HCT116 (cell line): ENCODE measurements at regions not wholly inside any gene's neighbourhood (a gene's known extent, or its start where the extent isn't known, plus 50 kb on each side); places are given as distances from the start of the nearest gene placed in this dataset.

Source experiments
- ATAC-seq: fragments of 200-7000 bp; cut with Tn5 transposase; 2 replicates; pipeline ENCODE4 v1.9.1; 2020; ENCODE audit warnings: mild to moderate bottlenecking, moderate library complexity
- BruUV-seq: library from RNA; stranded (reverse); fragments of 400-500 nt; replicated peaks from 2 replicates; lab custom pipeline; 2021; lab: Mats Ljungman, UMichigan
- CTCF ChIA-PET: fragments of 300-600 bp; sonication (Branson Sonifier 250); formaldehyde crosslinking; loops from one replicate; lab custom pipeline; 2021; ENCODE audit warnings: antibody characterized with exemption; lab: Charles Lee
- POLR2A ChIA-PET: fragments of 300-600, 350-600 bp; sonication (Branson Sonifier 250); formaldehyde crosslinking; loops from one replicate; lab custom pipeline; 2021; ENCODE audit warnings: antibody characterized with exemption; lab: Charles Lee
- RAD21 ChIA-PET, 2 experiments: fragments of 300-600 bp; sonication (Branson Sonifier 250); formaldehyde crosslinking; loops; one replicate each; lab custom pipeline; 2023; ENCODE audit warnings: low total read pairs in 2 of 2; ENCODE audit not compliant: uncharacterized antibody in 2 of 2, unreplicated experiment in 2 of 2, low non-redundant PET in 1 of 2; lab: Charles Lee
- DNase-seq: peaks from one replicate; pipeline ENCODE4 v3.0.0-alpha.2; 2010; ENCODE audit warnings: low read depth, low spot score
- H2AFZ ChIP-seq: fragments of 200-600 bp; shearing (Covaris generic), sonication (generic); 2 replicates; pipeline ENCODE4 v1.6.1; 2017; ENCODE audit warnings: low read depth, mixed run types, mixed read lengths, antibody characterized with exemption, low read length; ENCODE audit not compliant: poor library complexity, severe bottlenecking
- H3K27ac ChIP-seq: 2 replicates; pipeline ENCODE4 v1.5.1; 2012; ENCODE audit warnings: low read depth, low read length
- H3K27me3 ChIP-seq: fragments of 200-600 bp; sonication (generic); 2 replicates; pipeline ENCODE4 v1.6.1; 2016; ENCODE audit warnings: mixed run types, low read length, mixed read lengths; ENCODE audit not compliant: insufficient read depth
- H3K36me3 ChIP-seq, 2 experiments: fragments of 200-500 bp in 1 of 2; fragments of 200-600 bp in 1 of 2; sonication (Bioruptor generic) in 1 of 2; sonication (generic) in 1 of 2; 2 replicates each; pipeline versions ENCODE4 v1.5.1 to v1.6.1; 2014 to 2016; ENCODE audit warnings: low read length in 2 of 2, inconsistent platforms in 1 of 2, mixed read lengths in 1 of 2, mixed run types in 1 of 2; ENCODE audit not compliant: insufficient read depth in 2 of 2, control insufficient read depth in 1 of 2
- H3K4me1 ChIP-seq, 2 experiments: fragments of 200-600 bp in 1 of 2; sonication (generic) in 1 of 2; 2 replicates each; pipeline versions ENCODE4 v1.5.1 to v1.6.1; 2012 to 2017; ENCODE audit warnings: low read length in 2 of 2, inconsistent platforms in 1 of 2, mild to moderate bottlenecking in 1 of 2, mixed read lengths in 1 of 2, mixed run types in 1 of 2, moderate library complexity in 1 of 2; ENCODE audit not compliant: insufficient read depth in 2 of 2, control insufficient read depth in 1 of 2
- H3K4me2 ChIP-seq: fragments of 200-600 bp; sonication (generic); 2 replicates; pipeline ENCODE4 v1.6.1; 2017; ENCODE audit warnings: mixed run types, low read length, mixed read lengths
- H3K4me3 ChIP-seq, 2 experiments: fragments of 200-600 bp in 1 of 2; sonication (generic) in 1 of 2; replicated peaks in 1 of 2; 2 replicates each; pipeline ENCODE4 v1.5.1; 2011 to 2016; ENCODE audit warnings: low read length in 2 of 2, control low read depth in 1 of 2, low read depth in 1 of 2, mild to moderate bottlenecking in 1 of 2, mixed read lengths in 1 of 2, mixed run types in 1 of 2
- H3K79me2 ChIP-seq: fragments of 200-600 bp; sonication (generic); 2 replicates; pipeline ENCODE4 v1.6.1; 2017; ENCODE audit warnings: mild to moderate bottlenecking, mixed run types, low read length, moderate library complexity, mixed read lengths; ENCODE audit not compliant: insufficient read depth
- H3K9ac ChIP-seq: fragments of 200-600 bp; sonication (generic); 2 replicates; pipeline ENCODE4 v1.6.1; 2016; ENCODE audit warnings: low read length, mixed read lengths
- H3K9me2 ChIP-seq: fragments of 200-600 bp; sonication (generic), shearing (Covaris generic); 2 replicates; pipeline ENCODE4 v1.6.1; 2017; ENCODE audit warnings: mixed run types, mild to moderate bottlenecking, moderate library complexity; ENCODE audit not compliant: insufficient read depth
- H3K9me3 ChIP-seq, 2 experiments: fragments of 200-500 bp in 1 of 2; fragments of 200-600 bp in 1 of 2; sonication (Bioruptor generic) in 1 of 2; sonication (generic) in 1 of 2; 2 replicates each; pipeline ENCODE4 v1.6.1; 2014 to 2017; ENCODE audit warnings: low read length in 2 of 2, mixed read lengths in 2 of 2, inconsistent platforms in 1 of 2, low read depth in 1 of 2, mild to moderate bottlenecking in 1 of 2, mixed run types in 1 of 2, moderate library complexity in 1 of 2; ENCODE audit not compliant: control insufficient read depth in 1 of 2, insufficient read depth in 1 of 2
- H4K20me1 ChIP-seq: fragments of 200-600 bp; sonication (generic), shearing (Covaris generic); 2 replicates; pipeline ENCODE4 v1.6.1; 2017; ENCODE audit warnings: mixed run types, mild to moderate bottlenecking, moderate library complexity; ENCODE audit not compliant: insufficient read depth
- EZH2 ChIP-seq: fragments of 200-600 bp; sonication (generic); IDR thresholded peaks from 2 replicates; pipeline ENCODE4 v1.6.1; 2017; ENCODE audit warnings: antibody characterized with exemption, mixed run types
- JUND ChIP-seq: IDR thresholded peaks from 2 replicates; pipeline ENCODE4 v1.6.1; 2012
- POLR2A ChIP-seq: IDR thresholded peaks from 2 replicates; pipeline ENCODE4 v1.7.0; 2011; ENCODE audit warnings: borderline replicate concordance; ENCODE audit not compliant: insufficient read depth, insufficient read length; ENCODE audit errors: extremely low read depth
- SP1 ChIP-seq: IDR thresholded peaks from 2 replicates; pipeline ENCODE4 v1.6.1; 2012; ENCODE audit warnings: low read depth
- SRF ChIP-seq: IDR thresholded peaks from 2 replicates; pipeline ENCODE4 v1.6.1; 2012; ENCODE audit warnings: low read depth
- YY1 ChIP-seq: IDR thresholded peaks from 2 replicates; pipeline ENCODE4 v1.6.1; 2011; ENCODE audit warnings: low read length, low read depth, moderate library complexity, mild to moderate bottlenecking; ENCODE audit not compliant: insufficient replicate concordance; ENCODE audit errors: extremely low read depth
- ZBTB33 ChIP-seq: IDR thresholded peaks from 2 replicates; pipeline ENCODE4 v1.6.1; 2011; ENCODE audit warnings: mild to moderate bottlenecking, low read length, moderate library complexity; ENCODE audit not compliant: insufficient replicate concordance; ENCODE audit errors: extremely low read depth
- ZNF274 ChIP-seq: fragments of 200-500 bp; sonication (Bioruptor generic); IDR thresholded peaks from 2 replicates; pipeline ENCODE4 v1.6.1; 2014; ENCODE audit warnings: mild to moderate bottlenecking, low read depth, low read length, inconsistent platforms
- intact Hi-C: fragments of 100-400 bp; cut with micrococcal nuclease; formaldehyde crosslinking; loops from 2 replicates; pipeline ENCODE4 v1.10.0; 2022
- TF ChIP-seq, protein P1 (sequence below): IDR thresholded peaks from 2 replicates; pipeline ENCODE4 v1.6.1; 2012

DNA sequence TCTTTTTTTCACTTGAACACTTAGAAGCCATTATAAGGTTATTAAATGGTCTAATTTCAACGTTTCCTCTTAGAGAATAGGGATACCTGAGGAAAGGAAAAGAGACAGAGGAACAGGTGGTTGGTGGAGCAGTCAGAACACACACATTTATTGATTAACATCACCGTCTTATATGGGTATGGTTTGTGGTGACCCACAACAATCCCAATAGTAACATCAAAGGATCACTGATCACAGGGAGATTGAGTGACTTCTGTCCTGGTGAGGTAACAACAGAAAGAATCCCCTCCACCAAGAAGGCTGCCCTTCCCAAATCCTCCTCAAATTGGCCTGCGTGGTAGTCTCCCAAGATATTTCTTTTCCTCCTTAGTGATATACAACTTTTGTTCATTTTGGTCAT, 474.0 kb downstream of the PLPP3 start:
- Histone ChIP-seq H3K9me2 (no peaks in the 10 kb centered on the region), H3K4me3 (no peak overlapping the region), H4K20me1 (no peaks in the 10 kb centered on the region), H3K4me1 (no peaks in the 10 kb centered on the region), H3K36me3 (no peaks in the 10 kb centered on the region), H3K79me2 (no peaks in the 10 kb centered on the region), H2AFZ (no peak overlapping the region), H3K27ac (no peak overlapping the region), H3K27me3 (no peaks in the 10 kb centered on the region), H3K4me2 (no peak overlapping the region), H3K9ac (no peak overlapping the region), H3K9me3 (no peaks in the 10 kb centered on the region)
- no TSS peak for BruUV-seq
- ChIA-PET RAD21 (no interaction called here), CTCF (no interaction called here), POLR2A (no interaction called here)
- intact Hi-C loops = no loop called here
- TF ChIP-seq, protein P1, sequence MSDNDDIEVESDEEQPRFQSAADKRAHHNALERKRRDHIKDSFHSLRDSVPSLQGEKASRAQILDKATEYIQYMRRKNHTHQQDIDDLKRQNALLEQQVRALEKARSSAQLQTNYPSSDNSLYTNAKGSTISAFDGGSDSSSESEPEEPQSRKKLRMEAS = no peak
- TF ChIP-seq JUND (no peak), EZH2 (no peak), ZNF274 (no peak), POLR2A (no peak), SP1 (no peak), SRF (no peak), ZBTB33 (no peak)
- DNase-seq = no peak
- no peak for ATAC-seq

DNA sequence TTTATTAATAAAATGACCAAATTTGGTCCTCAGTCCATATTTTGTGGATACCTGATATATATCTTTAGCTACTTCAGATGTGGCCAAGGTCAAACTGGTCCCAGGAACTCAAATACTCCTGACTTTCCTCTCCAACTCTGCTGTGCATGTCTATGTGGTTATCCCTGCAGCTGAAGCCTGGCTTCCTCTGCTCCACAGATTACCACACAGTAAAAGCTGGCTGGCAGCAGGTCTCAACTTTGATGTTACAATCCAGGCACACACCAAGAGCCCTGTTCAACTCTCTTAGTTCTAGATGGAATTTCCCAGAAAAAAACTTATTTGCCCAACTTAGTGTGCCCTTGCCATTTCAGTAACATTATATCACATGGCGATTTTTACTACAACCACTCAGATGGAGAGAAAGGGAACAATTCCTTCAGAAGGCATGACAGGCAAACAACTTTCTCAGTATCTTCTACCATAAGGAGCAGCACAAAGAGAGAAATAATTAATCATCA, 479.5 kb downstream of the PLPP3 start:
- H3K4me3 ChIP-seq = no peak overlapping the region
- ATAC-seq (no peak), DNase-seq (no peak)
- H3K9ac ChIP-seq = no peak overlapping the region
- H3K36me3 ChIP-seq = no peaks in the 10 kb centered on the region
- H3K79me2 ChIP-seq = no peaks in the 10 kb centered on the region
- H3K27me3 ChIP-seq = peaks cover 4% of the 10 kb centered on the region; the same call in 1 of the 2 replicates
- no peaks in the 10 kb centered on the region for H3K9me2 ChIP-seq
- ChIA-PET CTCF (no interaction called here), RAD21 (no interaction called here), POLR2A (no interaction called here)
- H3K27ac ChIP-seq = no peak overlapping the region
- no peaks in the 10 kb centered on the region for H3K9me3 ChIP-seq
- TF ChIP-seq YY1 = no peak
- no TSS peak for BruUV-seq
- no peak overlapping the region for H2AFZ ChIP-seq
- no peaks in the 10 kb centered on the region for H3K4me1 ChIP-seq
- intact Hi-C loops = no loop called here
- no peaks in the 10 kb centered on the region for H4K20me1 ChIP-seq
- H3K4me2 ChIP-seq = no peak overlapping the region
